ENCODE measurements at regions not wholly inside any gene's neighbourhood (a gene's known extent, or its start where the extent isn't known, plus 50 kb on each side); places are given as distances from the start of the nearest gene placed in this dataset.

- TF ChIP-seq FOXJ3 (CRISPR knock-in tag; IDR thresholded peaks at IDR 0.05; ENCODE audit: borderline replicate concordance) (no peak), NFRKB (IDR thresholded peaks at IDR 0.05) (no peak), ZNF337 (CRISPR knock-in tag; IDR thresholded peaks at IDR 0.05; ENCODE audit: borderline replicate concordance, low read depth) (no peak)
These were observed 52.6 kb upstream of the CEP162 start for GRCh38 chr6:84280030-84280429.
